ENCODE measurements at regions not wholly inside any gene's neighbourhood (a gene's known extent, or its start where the extent isn't known, plus 50 kb on each side); places are given as distances from the start of the nearest gene placed in this dataset.

DNA sequence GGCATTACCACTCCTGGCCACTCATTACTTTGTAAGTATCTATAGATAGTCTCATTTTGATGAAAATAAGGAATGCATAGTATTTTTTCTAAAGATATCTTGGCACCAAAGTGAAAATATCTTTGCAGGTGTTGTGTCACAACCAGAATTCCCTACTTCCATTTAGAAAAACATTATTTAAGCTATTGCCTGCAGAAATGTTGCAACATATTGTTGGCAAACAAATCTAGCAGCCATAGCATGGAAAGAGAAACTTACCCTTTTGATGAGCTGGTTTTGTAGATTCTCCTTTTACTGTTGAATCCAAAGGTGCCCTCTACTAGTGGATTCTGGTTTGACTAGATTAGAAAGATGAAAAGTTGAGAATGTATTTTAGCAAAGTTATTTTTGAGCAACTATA lies 138.8 kb downstream of the AREG start:
- H3K36me3 ChIP-seq (ENCODE audit: insufficient read depth, low read length): no peaks in the 10 kb centered on the region

DNA sequence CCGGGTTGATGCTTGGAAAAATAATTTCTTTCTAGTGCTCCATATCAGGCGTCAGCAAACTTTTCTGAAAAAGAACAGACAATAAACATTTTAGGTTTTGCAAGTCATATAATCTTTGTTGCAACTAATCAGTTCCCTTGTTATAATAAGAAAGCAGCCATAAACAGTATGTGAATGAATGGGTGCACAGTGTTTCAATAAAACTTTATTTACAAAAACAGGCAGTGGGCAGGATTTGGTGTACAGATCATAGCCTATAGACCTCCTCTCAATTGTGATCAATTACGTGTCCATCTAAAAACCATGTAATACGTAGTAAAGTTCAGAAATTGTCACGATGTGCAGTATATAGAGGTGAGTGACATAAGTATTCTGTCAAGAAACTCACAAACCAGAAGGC lies 143.4 kb downstream of the AREG start:
- TF ChIP-seq EZH2 (IDR thresholded peaks at IDR 0.05; ENCODE audit: insufficient read depth, low read length): no peak
- TF ChIP-seq, protein P1, sequence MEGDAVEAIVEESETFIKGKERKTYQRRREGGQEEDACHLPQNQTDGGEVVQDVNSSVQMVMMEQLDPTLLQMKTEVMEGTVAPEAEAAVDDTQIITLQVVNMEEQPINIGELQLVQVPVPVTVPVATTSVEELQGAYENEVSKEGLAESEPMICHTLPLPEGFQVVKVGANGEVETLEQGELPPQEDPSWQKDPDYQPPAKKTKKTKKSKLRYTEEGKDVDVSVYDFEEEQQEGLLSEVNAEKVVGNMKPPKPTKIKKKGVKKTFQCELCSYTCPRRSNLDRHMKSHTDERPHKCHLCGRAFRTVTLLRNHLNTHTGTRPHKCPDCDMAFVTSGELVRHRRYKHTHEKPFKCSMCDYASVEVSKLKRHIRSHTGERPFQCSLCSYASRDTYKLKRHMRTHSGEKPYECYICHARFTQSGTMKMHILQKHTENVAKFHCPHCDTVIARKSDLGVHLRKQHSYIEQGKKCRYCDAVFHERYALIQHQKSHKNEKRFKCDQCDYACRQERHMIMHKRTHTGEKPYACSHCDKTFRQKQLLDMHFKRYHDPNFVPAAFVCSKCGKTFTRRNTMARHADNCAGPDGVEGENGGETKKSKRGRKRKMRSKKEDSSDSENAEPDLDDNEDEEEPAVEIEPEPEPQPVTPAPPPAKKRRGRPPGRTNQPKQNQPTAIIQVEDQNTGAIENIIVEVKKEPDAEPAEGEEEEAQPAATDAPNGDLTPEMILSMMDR (IDR thresholded peaks at IDR 0.05; ENCODE audit: insufficient read depth, low read depth, low read length): no peak
- Histone ChIP-seq H3K79me2 (ENCODE audit: insufficient read depth, low read length) (no peaks in the 10 kb centered on the region), H3K27me3 (ENCODE audit: insufficient read depth, low read length) (no peaks in the 10 kb centered on the region), H2AFZ (ENCODE audit: low read depth, low read length) (no peak overlapping the region), H3K4me1 (ENCODE audit: insufficient read depth, low read length) (no peaks in the 10 kb centered on the region), H3K4me2 (ENCODE audit: low read length) (no peak overlapping the region), H3K4me3 (ENCODE audit: insufficient read depth, low read depth, low read length) (no peak overlapping the region), H4K20me1 (ENCODE audit: insufficient read depth, low read length) (no peaks in the 10 kb centered on the region), H3K9ac (ENCODE audit: low read length) (no peak overlapping the region), H3K9me3 (ENCODE audit: insufficient read depth, low read depth, low read length) (no peaks in the 10 kb centered on the region), H3K36me3 (ENCODE audit: insufficient read depth, low read length) (no peaks in the 10 kb centered on the region), H3K27ac (ENCODE audit: low read depth, low read length) (no peak overlapping the region)
- Mint-ChIP-seq H3K9me3 (ENCODE audit: unreplicated experiment) (no peaks in the 10 kb centered on the region), H3K36me3 (ENCODE audit: low read depth, unreplicated experiment) (no peaks in the 10 kb centered on the region), H3K27ac (ENCODE audit: unreplicated experiment) (no peak overlapping the region), H3K27me3 (ENCODE audit: low read depth, unreplicated experiment) (no peaks in the 10 kb centered on the region), H3K4me3 (ENCODE audit: unreplicated experiment) (no peak overlapping the region), H3K4me1 (ENCODE audit: low read depth, unreplicated experiment) (no peaks in the 10 kb centered on the region)
- FAIRE-seq (no peak), DNase-seq (ENCODE audit: low read depth) (no peak)

More for the DNA sequence above, 138.8 kb downstream of the AREG start:
- Histone ChIP-seq H3K9ac (ENCODE audit: low read length) (no peak overlapping the region), H3K27ac (ENCODE audit: low read depth, low read length) (no peak overlapping the region), H3K4me1 (ENCODE audit: insufficient read depth, low read length) (no peaks in the 10 kb centered on the region), H3K9me3 (ENCODE audit: insufficient read depth, low read depth, low read length) (no peaks in the 10 kb centered on the region), H4K20me1 (ENCODE audit: insufficient read depth, low read length) (no peaks in the 10 kb centered on the region), H2AFZ (ENCODE audit: low read depth, low read length) (no peak overlapping the region), H3K4me2 (ENCODE audit: low read length) (no peak overlapping the region), H3K4me3 (ENCODE audit: insufficient read depth, low read depth, low read length) (no peak overlapping the region), H3K79me2 (ENCODE audit: insufficient read depth, low read length) (no peaks in the 10 kb centered on the region), H3K27me3 (ENCODE audit: insufficient read depth, low read length) (no peaks in the 10 kb centered on the region)
- no peaks in the 10 kb centered on the region for H3K4me1 Mint-ChIP-seq (ENCODE audit: low read depth, unreplicated experiment)
- H3K27ac Mint-ChIP-seq (ENCODE audit: unreplicated experiment): no peak overlapping the region
- no peak overlapping the region for H3K4me3 Mint-ChIP-seq (ENCODE audit: unreplicated experiment)
- H3K36me3 Mint-ChIP-seq (ENCODE audit: low read depth, unreplicated experiment): no peaks in the 10 kb centered on the region
- FAIRE-seq: no peak
- no peaks in the 10 kb centered on the region for H3K9me3 Mint-ChIP-seq (ENCODE audit: unreplicated experiment)
- no peak for DNase-seq (ENCODE audit: low read depth)
- TF ChIP-seq, protein P1 (IDR thresholded peaks at IDR 0.05; ENCODE audit: insufficient read depth, low read depth, low read length): no peak
- no peak for TF ChIP-seq EZH2 (IDR thresholded peaks at IDR 0.05; ENCODE audit: insufficient read depth, low read length)
- H3K27me3 Mint-ChIP-seq (ENCODE audit: low read depth, unreplicated experiment): no peaks in the 10 kb centered on the region

DNA sequence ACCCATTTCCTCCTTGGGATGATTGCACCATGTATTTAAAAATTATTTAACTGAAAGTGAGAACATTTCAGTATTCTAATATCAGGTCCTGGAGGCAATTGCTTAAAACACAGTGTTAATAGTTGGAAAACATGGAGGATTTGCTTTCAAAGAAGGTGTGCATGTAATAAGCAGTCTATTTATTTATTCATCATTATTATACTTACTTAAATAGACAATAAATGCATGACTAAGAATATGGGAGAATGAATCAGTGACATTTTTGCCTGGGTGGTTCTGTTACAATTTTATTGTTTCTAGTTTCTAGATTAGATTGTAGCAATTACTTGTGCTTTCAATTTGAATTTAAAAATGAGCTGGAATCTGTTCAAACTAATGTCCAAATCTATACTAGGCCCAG lies 145.5 kb downstream of the AREG start:
- Mint-ChIP-seq H3K27me3 (ENCODE audit: low read depth, unreplicated experiment) (no peaks in the 10 kb centered on the region), H3K4me1 (ENCODE audit: low read depth, unreplicated experiment) (no peaks in the 10 kb centered on the region), H3K27ac (ENCODE audit: unreplicated experiment) (no peak overlapping the region), H3K4me3 (ENCODE audit: unreplicated experiment) (no peak overlapping the region), H3K9me3 (ENCODE audit: unreplicated experiment) (no peaks in the 10 kb centered on the region), H3K36me3 (ENCODE audit: low read depth, unreplicated experiment) (no peaks in the 10 kb centered on the region)
- H2AFZ ChIP-seq (ENCODE audit: low read depth, low read length): no peak overlapping the region
- no peaks in the 10 kb centered on the region for H3K79me2 ChIP-seq (ENCODE audit: insufficient read depth, low read length)
- no peak overlapping the region for H3K27ac ChIP-seq (ENCODE audit: low read depth, low read length)
- no peaks in the 10 kb centered on the region for H3K27me3 ChIP-seq (ENCODE audit: insufficient read depth, low read length)
- DNase-seq (ENCODE audit: low read depth) (no peak), FAIRE-seq (no peak)
- H3K9ac ChIP-seq (ENCODE audit: low read length): no peak overlapping the region
- no peaks in the 10 kb centered on the region for H3K4me1 ChIP-seq (ENCODE audit: insufficient read depth, low read length)
- H3K36me3 ChIP-seq (ENCODE audit: insufficient read depth, low read length): no peaks in the 10 kb centered on the region
- H3K4me3 ChIP-seq (ENCODE audit: insufficient read depth, low read depth, low read length): no peak overlapping the region
- TF ChIP-seq, protein P1 (IDR thresholded peaks at IDR 0.05; ENCODE audit: insufficient read depth, low read depth, low read length): no peak
- TF ChIP-seq EZH2 (IDR thresholded peaks at IDR 0.05; ENCODE audit: insufficient read depth, low read length): no peak
- H4K20me1 ChIP-seq (ENCODE audit: insufficient read depth, low read length): no peaks in the 10 kb centered on the region
- H3K4me2 ChIP-seq (ENCODE audit: low read length): no peak overlapping the region
- no peaks in the 10 kb centered on the region for H3K9me3 ChIP-seq (ENCODE audit: insufficient read depth, low read depth, low read length)
